Kidney epithelial cell (primary cell): ENCODE measurements at regions not wholly inside any gene's neighbourhood (a gene's known extent, or its start where the extent isn't known, plus 50 kb on each side); places are given as distances from the start of the nearest gene placed in this dataset.

ENCODE experiments used
- DNase-seq: peaks from one replicate; pipeline ENCODE4 v3.0.0-alpha.2; 2010; ENCODE audit warnings: low read depth
- H3K27me3 ChIP-seq: 2 replicates; pipeline ENCODE4 v1.6.0; 2011; ENCODE audit warnings: low read length; ENCODE audit not compliant: control insufficient read depth, insufficient read depth
- H3K36me3 ChIP-seq: 2 replicates; pipeline ENCODE4 v1.5.1; 2011; ENCODE audit warnings: low read length; ENCODE audit not compliant: control insufficient read depth, insufficient read depth
- H3K4me3 ChIP-seq: 2 replicates; pipeline ENCODE4 v1.5.1; 2011; ENCODE audit warnings: low read depth, mild to moderate bottlenecking, control low read depth, low read length
- TF ChIP-seq, protein P1 (sequence below): IDR thresholded peaks from 2 replicates; pipeline ENCODE4 v1.5.1; 2011; ENCODE audit warnings: mild to moderate bottlenecking, moderate library complexity, low read length, control low read depth, inconsistent platforms; ENCODE audit not compliant: insufficient read depth, poor library complexity, severe bottlenecking

DNA sequence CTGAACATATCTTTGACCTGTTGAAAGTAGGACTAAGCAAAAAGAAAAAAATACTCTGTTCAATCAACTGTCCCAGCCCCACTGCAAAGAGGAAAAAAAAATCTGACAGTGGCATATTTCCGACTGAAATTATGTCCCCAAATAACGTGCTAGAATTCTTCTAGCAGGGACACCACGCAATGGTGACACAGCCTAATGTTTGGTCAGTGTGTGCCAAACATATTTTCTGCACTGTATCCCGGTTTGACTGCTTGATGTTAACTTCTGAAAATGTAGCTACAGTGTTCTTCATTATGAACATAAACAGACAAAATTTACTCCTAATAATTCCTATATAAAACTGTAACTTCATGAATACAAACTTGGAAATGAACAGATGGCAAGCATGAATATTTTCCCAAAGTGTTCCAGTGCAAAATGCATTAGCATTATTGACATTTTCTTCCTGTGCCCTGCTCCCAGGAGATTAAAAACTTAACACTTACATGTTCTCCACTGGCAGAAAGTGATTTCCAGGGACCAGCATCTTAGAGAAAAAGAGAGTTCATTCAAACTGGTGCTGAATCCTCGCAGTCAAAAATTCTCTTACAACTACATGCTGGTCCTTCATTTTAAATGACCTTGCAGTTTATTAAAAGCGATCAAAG, 72.4 kb upstream of the SYT1 start:
- no peak for DNase-seq
- Histone ChIP-seq H3K27me3 (no peaks in the 10 kb centered on the region), H3K36me3 (no peaks in the 10 kb centered on the region), H3K4me3 (no peak overlapping the region)
- TF ChIP-seq, protein P1, sequence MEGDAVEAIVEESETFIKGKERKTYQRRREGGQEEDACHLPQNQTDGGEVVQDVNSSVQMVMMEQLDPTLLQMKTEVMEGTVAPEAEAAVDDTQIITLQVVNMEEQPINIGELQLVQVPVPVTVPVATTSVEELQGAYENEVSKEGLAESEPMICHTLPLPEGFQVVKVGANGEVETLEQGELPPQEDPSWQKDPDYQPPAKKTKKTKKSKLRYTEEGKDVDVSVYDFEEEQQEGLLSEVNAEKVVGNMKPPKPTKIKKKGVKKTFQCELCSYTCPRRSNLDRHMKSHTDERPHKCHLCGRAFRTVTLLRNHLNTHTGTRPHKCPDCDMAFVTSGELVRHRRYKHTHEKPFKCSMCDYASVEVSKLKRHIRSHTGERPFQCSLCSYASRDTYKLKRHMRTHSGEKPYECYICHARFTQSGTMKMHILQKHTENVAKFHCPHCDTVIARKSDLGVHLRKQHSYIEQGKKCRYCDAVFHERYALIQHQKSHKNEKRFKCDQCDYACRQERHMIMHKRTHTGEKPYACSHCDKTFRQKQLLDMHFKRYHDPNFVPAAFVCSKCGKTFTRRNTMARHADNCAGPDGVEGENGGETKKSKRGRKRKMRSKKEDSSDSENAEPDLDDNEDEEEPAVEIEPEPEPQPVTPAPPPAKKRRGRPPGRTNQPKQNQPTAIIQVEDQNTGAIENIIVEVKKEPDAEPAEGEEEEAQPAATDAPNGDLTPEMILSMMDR: no peak

DNA sequence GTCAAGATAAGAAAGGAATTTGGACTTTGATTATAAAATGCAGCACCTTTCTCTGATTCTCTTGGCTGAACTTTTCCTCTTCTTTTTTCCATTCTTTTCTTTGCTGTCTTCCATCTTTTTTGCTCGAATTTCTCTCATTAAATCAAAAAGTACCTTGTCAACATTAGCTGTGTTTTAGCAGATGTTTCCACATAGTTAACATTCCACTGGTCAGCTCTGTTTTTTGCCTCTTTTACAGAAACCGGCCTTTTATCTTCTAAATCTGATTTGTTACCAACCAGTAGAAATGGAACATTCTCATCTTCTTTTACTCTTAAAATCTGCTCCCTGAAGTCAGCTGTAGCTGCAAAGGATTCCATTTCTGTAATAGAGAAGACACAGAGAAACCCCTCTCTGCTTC, 71.1 kb upstream of the SYT1 start:
- Histone ChIP-seq H3K27me3 (no peaks in the 10 kb centered on the region), H3K4me3 (no peak overlapping the region), H3K36me3 (no peaks in the 10 kb centered on the region)
- TF ChIP-seq, protein P1: no peak
- DNase-seq: no peak

DNA sequence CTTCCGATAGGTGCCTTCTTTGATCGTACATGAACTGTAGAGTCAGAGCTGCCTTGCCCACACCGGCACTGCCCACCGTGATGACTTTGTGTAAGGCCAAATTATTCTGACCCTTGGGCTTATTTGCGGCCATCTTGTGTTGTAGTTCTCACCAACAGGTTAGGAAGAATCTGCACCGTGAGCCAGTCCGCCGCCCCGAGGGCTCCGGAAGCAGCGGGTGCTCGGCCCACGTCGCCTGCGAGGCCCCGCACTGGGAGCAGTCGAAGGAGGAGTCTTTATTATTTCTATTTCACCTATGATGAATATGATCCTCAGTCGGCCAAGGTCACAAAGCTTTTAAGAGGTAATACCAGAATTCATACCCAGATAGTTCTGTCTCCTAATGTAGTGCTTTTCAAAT, 70.6 kb upstream of the SYT1 start:
- Histone ChIP-seq H3K4me3 (no peak overlapping the region), H3K27me3 (no peaks in the 10 kb centered on the region), H3K36me3 (no peaks in the 10 kb centered on the region)
- DNase-seq: no peak
- TF ChIP-seq, protein P1: no peak

DNA sequence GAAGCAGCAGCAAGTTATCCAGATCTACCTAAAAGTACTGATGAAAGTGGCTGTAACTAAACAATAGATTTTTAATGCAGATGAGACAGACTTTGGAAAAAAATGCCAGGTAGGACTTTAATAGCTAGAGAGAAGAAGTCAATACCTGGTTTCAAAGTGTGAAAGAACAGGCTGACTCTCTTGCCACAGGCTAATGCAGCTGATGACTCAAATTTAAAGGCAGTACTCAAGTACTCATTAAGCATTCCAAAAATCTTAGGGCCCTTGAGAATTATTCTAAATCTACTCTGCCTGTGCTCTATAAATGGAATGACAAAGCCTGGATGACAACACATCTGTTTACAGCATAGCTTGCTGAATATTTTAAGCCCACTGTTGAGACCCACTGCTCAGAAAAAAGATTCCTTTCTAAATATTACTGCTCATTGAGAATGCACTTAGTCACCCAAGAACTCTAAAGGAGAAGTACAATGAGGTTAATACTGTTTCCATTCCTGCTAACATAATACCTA, 68.6 kb upstream of the SYT1 start:
- Histone ChIP-seq H3K27me3 (no peaks in the 10 kb centered on the region), H3K4me3 (no peak overlapping the region), H3K36me3 (no peaks in the 10 kb centered on the region)
- no peak for DNase-seq
- TF ChIP-seq, protein P1: no peak

DNA sequence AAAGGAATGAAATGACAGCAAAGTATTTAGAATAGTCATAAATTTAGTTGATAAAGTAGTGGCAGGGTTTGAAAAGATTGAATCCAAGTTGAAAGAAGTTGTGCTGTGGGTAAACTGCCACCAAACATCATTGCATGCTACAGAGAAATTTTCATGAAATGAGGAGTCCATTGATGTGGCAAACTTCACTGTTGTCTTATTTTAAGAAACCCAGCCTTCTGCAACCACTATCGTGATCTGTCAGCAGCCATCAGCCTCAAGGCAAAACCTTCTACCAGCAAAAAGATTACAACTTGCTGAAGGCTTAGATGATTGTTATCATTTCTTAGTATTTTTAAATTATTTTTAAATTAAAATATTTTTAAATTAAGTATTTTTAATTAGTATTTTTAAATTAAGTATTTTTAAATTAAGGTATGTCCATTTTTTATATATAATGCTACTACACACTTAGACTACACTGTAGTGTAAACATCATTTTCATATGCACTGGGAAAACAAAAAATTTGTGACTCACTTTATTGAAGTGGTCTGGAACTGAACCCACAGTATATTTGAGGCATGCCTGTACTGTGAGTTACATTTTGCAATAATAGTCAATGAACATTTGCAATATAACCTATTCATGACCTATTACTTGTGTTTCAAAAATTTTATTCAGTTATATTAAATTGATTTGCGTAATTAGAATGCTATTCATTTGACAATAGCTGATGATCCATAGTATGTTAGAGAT, 67.2 kb upstream of the SYT1 start:
- no peak for DNase-seq
- no peaks in the 10 kb centered on the region for H3K36me3 ChIP-seq
- H3K4me3 ChIP-seq: no peak overlapping the region
- TF ChIP-seq, protein P1: no peak
- no peaks in the 10 kb centered on the region for H3K27me3 ChIP-seq
